ENCODE measurements at regions not wholly inside any gene's neighbourhood (a gene's known extent, or its start where the extent isn't known, plus 50 kb on each side); places are given as distances from the start of the nearest gene placed in this dataset.

GRCh38 chr4:159900562-159900961 lies 797.7 kb downstream of the RAPGEF2 start:
- TF ChIP-seq CTCF (IDR thresholded peaks at IDR 0.05; ENCODE audit: borderline replicate concordance, extremely low read depth, low read length, poor library complexity, severe bottlenecking) (no peak), EZH2 (IDR thresholded peaks at IDR 0.05; ENCODE audit: borderline replicate concordance, low read depth, low read length, severe bottlenecking) (no peak)
